Fibroblast of the aortic adventitia (primary cell): ENCODE measurements at regions not wholly inside any gene's neighbourhood (a gene's known extent, or its start where the extent isn't known, plus 50 kb on each side); places are given as distances from the start of the nearest gene placed in this dataset.
A peak's percentile ranks its signal among the peaks of the same experiment; 100 is the strongest.
"Not testable (repeated sequence)": the region's sequence is repeated elsewhere in the genome, so short reads cannot be mapped to it uniquely, and the experiment has no call there.

Source experiments
- DNase-seq: peaks from one replicate; pipeline ENCODE4 v3.0.0-alpha.2; 2010; ENCODE audit warnings: low read depth
- H3K4me3 ChIP-seq: 2 replicates; pipeline ENCODE4 v1.5.1; 2011; ENCODE audit warnings: low read depth, mild to moderate bottlenecking, control low read depth, low read length, moderate library complexity
- TF ChIP-seq, protein P1 (sequence below): IDR thresholded peaks from 2 replicates; pipeline ENCODE4 v1.5.1; 2011; ENCODE audit warnings: mild to moderate bottlenecking, low read length, control low read depth, inconsistent platforms; ENCODE audit not compliant: insufficient read depth

DNA sequence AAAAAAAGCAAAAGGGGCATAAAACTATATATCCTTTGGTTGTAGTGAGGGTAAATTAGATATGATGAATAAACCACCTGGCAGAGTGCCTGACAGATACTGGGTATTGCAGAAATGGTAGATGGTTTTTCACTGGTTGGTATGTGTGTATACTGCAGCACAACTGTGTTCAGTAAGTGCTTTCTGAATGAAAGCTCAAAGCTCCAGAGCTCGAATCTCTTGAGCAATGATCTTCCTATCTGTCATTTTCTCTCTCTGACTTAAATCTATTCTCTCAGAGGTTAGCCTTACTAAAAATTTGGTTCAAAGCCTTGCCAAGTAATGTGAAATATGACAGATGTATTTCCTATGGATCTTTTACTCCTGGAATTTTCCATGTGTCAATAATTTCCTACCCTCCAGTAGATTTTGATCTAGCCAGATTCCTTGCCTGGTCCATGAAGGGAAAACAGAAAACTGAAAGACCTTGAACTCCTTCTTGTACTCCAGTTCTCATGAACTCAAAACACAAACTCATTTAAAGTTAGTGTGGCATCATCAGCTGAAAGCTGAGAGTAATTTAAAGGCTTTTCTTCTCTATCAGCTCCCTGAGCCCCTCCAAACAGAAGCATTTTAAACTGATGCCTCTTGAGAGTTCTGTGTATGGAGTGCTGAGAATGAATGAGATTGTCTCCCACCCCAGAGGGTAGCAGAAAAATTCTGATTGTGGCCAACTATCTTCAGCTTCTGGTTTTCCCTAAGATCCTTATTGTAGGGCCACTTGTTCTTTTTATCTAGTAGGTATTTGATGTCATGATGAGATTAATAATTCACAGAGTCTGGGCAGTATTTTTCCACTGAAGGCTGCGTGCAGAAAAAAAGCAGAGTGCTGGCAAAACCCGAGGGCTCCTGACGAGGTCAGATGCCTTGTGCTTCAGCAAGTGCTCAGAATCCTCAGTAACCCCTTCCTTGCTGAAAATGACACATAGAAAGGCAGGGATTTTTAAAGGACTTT, 363.4 kb upstream of the BOD1L1 start:
- H3K4me3 ChIP-seq: no peak overlapping the region
- DNase-seq: peak; percentile 40
- TF ChIP-seq, protein P1, sequence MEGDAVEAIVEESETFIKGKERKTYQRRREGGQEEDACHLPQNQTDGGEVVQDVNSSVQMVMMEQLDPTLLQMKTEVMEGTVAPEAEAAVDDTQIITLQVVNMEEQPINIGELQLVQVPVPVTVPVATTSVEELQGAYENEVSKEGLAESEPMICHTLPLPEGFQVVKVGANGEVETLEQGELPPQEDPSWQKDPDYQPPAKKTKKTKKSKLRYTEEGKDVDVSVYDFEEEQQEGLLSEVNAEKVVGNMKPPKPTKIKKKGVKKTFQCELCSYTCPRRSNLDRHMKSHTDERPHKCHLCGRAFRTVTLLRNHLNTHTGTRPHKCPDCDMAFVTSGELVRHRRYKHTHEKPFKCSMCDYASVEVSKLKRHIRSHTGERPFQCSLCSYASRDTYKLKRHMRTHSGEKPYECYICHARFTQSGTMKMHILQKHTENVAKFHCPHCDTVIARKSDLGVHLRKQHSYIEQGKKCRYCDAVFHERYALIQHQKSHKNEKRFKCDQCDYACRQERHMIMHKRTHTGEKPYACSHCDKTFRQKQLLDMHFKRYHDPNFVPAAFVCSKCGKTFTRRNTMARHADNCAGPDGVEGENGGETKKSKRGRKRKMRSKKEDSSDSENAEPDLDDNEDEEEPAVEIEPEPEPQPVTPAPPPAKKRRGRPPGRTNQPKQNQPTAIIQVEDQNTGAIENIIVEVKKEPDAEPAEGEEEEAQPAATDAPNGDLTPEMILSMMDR: no peak

DNA sequence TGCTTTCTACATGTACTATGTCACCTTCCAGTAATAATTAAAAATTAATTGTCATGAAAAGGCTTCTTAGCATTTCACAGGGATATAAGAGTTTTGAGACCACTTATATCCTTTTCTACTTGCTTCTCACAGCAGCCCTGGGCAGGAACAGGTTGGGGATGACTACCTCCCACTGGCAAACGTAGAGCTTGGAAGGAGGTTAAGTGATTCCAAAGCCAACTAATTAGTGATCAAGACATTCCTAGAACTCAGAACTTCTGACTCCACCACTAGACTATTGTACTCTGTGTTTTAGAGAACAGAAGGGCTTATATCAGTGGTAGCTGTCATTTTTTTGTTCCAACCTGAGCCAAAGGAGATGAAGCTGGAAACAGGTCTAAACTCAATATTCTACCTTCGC, 364.5 kb upstream of the BOD1L1 start:
- no peak for DNase-seq
- TF ChIP-seq, protein P1: no peak
- H3K4me3 ChIP-seq: no peak overlapping the region

- H3K4me3 ChIP-seq: no peak overlapping the region
- TF ChIP-seq, protein P1: no peak
- no peak for DNase-seq
These were observed 365.5 kb upstream of the BOD1L1 start for GRCh38 chr4:13992975-13993520.

DNA sequence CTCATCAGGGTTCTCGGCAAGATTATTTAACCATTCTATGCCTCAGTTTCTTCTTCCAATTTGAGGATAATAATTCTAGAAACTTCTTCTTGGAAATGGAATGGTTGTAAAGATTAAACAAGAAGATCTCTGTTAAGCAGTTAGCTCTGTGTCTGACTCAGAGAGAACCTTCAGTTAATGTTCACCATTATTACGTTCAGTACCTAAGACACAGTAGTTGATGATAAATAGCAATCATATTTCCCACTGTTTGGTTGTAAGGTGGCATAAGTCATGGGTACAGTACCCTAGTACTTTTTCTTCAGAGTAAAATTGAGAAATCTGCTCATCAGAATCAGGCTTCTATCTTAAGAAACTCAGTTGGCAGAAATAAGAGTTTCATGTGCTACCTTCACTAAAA, 366.5 kb upstream of the BOD1L1 start:
- TF ChIP-seq, protein P1: no peak
- DNase-seq: no peak
- H3K4me3 ChIP-seq: no peak overlapping the region

- DNase-seq: no peak
- TF ChIP-seq, protein P1: no peak
- no peak overlapping the region for H3K4me3 ChIP-seq
These were observed 371.4 kb upstream of the BOD1L1 start for GRCh38 chr4:13998850-13999445.

GRCh38 chr4:14000091-14000814, 372.7 kb upstream of the BOD1L1 start:
- DNase-seq: no peak
- H3K4me3 ChIP-seq: no peak overlapping the region
- TF ChIP-seq, protein P1: no peak

- not testable (repeated sequence) for H3K4me3 ChIP-seq, DNase-seq
These were observed 374.8 kb upstream of the BOD1L1 start for GRCh38 chr4:14002331-14002730.
